ENCODE measurements at regions not wholly inside any gene's neighbourhood (a gene's known extent, or its start where the extent isn't known, plus 50 kb on each side); places are given as distances from the start of the nearest gene placed in this dataset.

DNA sequence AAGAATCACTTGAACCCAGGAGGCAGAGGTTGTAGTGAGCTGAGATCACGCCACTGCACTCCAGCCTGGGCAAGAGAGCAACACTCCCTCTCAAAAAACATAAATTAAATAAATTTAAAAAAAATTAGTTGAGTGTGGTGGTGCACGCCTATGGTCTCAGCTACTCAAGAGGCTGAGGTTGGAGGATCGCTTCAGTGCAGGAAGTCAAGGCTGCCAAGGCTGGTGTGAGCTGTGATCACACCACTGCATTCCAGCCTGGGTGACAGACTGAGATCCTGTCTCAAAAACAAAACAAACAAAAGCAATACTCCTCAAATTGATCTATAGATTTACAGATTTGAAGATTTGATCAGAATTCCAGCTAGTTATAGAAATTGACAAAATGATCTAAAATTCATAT, 92.7 kb upstream of the RESF1 start:
- DNase-seq: no peak

DNA sequence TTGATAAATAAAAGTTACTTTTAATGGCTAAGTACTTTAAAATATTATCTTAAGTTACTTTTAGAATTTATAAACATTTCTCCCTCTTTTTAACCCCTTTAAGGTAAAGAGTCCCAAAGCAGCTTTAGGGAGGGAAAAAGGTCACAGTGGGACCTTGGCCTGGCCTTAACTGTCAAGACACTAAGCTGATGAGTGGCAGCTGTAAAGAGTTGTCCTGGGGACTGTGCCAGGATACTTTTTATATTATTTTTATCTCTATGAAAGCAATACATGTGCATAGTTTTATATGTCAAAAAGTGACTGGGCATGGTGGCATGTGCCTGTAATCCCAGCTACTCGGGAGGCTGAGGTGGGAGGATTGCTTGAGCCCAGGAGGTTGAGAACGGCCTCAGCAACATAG, 94.2 kb upstream of the RESF1 start:
- DNase-seq: no peak

DNA sequence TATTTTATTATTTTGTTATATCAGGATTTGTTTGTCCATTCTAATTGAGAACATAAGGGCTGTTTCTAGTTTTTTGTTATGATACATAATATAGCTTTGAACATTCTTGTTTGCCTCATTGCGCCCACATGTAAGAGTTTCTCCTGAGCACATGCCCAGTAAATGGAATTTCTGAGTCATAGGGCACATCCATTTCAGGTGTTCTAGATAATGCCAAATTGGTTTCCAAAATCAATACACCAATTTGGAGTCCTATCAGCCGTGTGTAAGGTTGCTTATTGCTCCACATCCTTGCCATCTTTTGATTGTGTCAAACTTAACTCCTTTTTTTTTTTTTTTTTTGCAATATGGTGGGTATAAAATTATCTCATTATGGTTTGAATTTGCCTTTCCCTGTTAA, 97.9 kb upstream of the RESF1 start:
- no peak for DNase-seq

DNA sequence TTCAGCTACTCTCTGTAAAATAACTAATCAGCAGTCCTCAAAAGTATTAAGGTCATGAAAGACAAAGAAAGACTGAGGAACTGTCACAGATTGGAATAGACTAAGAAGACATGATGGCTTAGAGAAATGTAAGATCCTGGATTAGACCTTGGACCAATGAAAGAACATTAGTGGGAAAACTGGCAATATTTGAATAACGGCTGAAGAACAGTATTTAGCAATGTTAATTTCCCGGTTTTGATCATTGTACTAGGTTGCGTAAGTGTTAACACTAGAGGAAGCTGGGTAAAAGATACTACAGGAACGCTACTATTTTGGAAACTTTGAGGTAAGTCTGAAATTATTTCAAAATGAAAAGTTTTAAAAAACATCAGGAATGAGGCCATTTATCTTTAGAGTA, 98.8 kb upstream of the RESF1 start:
- DNase-seq: no peak

DNA sequence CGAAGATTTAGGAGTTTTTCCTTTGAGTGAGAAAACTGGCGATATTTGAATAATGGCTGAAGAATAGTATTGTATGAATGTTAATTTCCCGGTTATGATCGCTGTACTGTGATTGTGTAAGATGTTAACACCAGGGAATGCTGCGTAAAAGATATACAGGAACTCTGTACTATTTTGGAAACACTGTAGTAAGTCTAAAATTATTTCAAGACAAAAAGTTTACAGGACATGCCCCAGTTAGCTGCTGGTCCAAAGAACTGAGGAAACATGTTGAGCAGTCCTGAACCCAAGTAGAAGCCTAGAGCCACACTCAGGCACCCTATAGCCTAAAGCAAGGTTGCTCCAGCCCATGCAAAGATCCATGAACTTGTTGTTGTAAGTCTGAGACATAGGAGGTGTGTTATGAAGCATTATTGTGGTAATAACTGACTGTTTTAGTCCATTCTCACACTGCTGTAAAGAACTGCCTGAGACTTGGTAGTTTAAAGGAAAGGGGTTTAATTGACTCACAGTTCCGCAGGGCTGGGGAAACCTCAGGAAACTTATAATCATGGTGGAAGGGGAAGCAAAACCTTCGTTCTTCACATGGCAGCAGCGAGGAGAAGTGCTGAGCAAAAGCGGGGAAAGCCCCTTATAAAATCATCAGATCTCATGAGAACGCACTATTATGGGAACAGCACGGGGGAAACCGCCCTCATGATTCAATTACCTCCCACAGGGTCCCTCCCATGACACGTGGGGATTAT, 99.8 kb upstream of the RESF1 start:
- DNase-seq: no peak

DNA sequence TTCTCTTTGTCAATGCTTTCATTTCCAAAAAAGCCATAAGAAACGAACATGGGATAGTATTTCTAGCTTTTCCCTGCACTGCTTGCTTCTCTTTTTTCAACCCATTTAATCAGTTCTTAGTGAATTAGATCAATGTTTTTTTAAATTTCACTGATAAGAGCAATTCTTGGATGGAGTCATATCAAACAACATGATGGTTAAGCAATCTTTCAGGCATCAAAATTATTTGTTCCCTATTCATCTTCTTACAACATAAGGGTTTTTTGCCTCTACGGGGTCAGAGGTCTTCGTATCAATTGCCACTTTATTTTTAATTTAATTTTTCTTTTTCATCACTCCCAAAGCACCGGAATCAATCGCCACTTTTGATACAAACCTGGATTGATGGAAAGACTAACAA, 103.8 kb upstream of the RESF1 start:
- no peak for DNase-seq

DNA sequence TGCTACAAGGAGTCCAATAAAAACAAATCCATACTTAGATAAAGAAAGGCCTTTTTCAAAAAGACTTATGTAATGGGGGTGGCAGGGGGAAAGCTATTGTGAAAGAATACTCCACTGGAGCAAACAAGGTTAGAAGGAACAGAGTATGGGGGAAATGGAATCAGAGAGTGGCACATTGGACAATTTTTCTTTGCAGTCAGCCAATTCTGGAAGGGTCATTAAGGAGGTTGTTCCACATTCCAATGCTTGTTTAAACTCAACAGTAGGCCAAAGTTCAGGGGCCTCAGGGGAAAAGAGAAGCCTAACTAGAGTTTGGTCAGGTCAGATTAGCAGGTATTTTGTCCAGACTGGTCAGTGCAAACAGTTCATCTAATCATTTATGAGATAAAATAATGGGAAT, 105.2 kb upstream of the RESF1 start:
- DNase-seq: no peak

DNA sequence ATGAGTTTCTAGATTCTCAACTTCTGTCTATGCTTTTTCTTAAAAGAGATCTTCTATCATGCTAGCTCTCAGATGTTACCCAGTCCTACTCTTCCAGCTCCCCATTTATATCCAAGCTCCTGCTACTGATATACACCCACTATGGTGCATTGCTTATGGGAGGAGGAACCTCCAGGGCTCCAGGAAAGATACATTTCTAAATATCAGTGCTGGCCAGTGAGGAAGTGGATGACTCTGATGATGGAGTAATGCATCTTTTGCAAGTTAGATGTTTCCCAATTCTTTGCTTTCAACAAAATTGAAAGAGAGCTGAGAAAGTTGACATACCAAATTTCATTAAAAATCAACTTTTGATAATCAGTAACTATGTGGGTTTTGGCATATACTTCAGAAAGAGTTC, 105.7 kb upstream of the RESF1 start:
- no peak for DNase-seq

DNA sequence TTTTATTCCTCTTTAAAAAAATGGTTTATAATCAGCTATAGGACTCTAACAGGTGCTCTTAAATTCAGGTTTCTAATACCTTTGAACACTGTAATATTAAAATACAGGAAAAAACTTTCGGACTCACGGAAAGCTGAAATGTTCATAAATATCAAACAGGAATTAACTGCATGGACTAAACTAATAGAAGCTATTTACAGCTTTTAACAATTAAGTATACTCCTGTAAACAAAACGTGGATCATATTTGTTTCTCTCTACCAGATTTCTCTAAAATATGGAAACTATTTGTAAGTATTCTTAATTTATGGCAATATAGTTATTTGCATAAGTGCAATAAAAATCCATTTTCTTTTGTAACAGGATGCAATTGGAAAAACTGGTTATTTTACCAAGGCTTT, 108.9 kb upstream of the RESF1 start:
- DNase-seq: no peak

DNA sequence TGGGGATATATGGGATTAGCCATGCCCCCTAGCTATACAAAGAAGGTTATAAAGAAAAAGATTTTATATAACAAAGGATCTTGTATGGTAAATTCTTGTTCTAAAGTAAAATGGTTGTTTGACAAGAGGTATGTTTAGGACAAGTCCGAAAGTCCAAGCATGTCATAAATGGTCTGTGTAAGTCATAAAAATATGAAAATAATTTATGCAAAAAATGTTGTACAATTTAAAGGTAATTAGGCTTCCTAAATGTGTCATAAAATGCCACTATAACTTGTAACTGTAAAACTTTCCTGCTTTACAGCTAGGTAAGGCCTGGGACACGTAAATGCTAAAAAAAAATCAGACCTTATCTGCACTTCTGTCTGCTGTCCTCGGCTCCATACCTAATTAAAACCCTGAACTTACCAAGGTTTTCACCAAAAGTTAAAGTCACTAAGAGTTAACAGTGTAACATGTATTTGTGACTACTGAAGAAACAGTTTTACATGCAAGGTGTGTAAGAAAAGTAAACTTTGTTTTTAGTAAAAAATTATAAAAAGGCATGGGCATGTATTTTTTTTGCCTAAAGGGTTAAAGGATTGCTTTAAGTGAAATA, 110.0 kb upstream of the RESF1 start:
- no peak for DNase-seq

DNA sequence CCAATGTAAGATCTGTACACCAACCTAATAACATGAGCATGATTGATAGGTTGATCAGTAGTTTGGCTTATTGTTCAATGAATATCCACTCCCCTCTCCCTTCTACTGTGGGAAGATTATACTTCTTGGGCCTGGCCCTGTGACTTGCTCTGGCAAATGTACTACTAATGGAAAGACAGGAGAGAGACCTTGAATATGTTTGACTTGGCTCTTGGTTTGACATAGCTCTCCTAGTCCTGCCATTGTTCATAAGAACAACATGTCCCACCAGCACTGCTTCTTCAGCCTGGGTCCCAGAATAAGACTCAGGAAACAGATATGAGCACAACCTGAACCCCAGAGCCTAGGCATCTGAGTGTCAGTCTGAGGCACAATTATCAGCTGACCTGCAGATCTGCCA, 112.8 kb upstream of the RESF1 start:
- DNase-seq: no peak

DNA sequence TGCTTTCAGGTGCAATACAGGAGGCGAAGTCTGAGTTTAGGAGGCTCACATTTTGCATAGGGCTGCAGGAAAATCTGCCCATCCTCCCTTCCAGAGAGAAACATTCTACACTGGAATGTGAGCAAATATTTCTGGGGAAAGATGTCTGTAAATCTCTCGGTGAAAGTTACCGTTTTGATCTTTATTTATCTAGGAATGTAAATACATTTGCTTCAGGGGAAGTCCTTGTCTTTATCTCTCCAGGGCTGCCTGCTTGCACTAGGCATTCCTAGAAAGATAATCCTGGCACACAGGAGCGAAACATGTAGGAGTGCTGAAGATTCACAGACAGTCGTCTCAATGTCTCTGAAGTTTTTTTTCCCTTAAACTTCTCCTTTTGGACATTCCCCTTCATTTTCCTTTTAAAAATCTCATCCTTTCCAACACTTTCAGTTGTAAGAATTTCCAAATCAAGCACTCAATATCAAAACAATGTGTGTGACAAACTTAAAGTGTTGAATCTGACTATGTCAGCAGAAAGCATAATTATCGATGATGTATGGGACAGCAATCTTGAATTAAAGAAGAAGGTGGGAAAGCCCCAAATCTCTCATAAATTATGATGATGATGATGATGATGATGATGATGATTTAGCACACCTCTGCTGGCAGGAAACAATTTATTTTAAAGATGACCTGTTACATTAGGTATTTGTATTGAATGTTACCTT, 113.4 kb upstream of the RESF1 start:
- DNase-seq: no peak

DNA sequence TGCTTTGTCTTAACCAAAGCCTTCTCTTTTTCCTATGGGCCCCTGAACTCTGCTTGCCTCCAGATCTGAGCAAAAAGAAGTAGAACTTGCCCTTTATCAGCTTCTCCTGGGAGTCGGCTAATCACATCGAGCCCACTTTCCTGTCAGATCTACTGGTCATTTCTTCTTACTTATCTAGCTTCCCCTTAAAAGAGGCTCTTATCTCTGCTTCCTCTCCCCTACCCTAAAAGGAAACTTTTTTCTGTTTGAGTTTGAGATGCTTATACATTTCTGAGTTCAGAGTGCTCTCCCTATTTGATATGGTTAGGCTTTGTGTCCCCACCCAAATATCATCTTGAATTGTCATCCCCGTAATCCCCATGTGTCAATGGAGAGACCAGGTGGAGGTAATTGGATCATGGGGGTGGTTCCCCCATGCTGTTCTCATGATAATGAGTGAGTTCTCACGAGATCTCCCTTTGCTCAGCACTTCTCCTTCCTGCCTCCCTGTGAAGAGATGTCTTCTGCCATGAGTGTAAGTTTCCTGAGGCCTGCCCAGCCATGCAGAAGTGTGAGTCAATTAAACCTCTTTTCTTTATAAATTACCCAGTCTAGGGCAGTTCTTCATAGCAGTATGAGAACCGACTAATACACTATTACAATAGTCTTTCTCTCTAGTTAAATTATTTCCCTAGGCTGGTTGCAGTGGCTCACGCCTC, 114.7 kb upstream of the AMN1 start:
- DNase-seq: no peak

DNA sequence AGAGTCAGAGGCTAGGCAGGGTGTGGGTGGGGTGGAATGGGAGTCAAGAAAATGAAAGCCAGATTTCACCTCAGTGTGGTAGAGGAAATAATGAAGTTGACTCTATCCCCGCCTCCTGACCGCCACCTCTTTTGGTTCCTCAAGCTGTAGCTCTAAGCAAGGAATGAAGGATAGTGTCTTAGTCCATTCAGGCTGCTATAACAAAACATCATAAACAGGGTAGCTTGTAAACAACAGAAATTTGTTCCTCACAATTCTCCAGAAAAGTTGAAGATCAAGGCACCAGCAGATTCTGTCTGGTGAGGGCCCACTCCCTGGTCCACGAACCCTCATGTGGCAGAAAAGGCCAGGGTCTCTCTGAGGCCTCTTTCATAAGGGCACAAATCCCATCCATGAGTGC, 109.1 kb upstream of the AMN1 start:
- DNase-seq: no peak

DNA sequence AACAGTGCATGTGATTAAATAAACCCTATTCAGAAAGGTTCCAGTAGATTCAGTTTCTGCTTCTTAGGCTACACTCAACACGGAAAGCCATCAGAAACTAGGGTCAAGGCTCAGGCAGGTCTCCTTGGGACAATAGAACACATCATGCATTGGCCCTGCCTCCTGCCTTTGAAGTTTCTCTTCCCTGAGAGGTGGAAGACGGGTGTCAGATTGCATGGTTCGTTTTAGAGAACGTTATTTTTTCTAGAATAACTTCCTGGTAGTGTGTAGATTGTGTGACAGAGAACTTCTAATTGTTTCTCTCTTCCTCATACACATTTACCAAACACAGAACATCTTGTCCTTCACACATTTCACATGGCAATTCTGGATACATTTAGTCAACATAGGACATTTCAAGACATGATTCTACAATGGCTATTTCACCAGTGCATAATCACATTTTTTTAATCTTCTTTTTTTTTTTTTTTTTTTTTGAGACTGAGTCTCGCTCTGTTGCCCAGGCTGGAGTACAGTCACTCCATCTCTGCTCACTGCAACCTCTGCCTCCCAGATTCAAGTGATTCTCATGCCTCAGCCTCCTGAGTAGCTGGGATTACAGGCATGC, 106.6 kb upstream of the AMN1 start:
- no peak for DNase-seq

DNA sequence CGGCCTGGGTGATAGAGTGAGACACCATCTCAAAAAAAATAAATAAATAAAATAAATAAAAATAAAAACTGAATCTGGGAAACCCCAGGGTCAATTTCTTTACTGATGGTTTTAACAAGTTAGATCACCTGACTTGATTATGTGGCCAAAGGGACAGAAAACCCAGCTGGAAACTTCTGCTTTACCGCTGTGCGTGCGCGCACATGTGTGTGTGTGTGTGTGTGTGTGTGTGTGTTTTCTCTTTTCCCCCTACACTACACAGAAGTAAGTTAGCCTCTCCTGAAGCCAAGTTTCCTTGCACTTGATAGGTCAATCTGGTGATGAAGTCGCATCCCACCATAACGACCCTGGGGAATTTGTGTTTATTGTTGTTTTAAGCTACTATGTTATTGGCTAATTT, 105.3 kb upstream of the AMN1 start:
- no peak for DNase-seq

DNA sequence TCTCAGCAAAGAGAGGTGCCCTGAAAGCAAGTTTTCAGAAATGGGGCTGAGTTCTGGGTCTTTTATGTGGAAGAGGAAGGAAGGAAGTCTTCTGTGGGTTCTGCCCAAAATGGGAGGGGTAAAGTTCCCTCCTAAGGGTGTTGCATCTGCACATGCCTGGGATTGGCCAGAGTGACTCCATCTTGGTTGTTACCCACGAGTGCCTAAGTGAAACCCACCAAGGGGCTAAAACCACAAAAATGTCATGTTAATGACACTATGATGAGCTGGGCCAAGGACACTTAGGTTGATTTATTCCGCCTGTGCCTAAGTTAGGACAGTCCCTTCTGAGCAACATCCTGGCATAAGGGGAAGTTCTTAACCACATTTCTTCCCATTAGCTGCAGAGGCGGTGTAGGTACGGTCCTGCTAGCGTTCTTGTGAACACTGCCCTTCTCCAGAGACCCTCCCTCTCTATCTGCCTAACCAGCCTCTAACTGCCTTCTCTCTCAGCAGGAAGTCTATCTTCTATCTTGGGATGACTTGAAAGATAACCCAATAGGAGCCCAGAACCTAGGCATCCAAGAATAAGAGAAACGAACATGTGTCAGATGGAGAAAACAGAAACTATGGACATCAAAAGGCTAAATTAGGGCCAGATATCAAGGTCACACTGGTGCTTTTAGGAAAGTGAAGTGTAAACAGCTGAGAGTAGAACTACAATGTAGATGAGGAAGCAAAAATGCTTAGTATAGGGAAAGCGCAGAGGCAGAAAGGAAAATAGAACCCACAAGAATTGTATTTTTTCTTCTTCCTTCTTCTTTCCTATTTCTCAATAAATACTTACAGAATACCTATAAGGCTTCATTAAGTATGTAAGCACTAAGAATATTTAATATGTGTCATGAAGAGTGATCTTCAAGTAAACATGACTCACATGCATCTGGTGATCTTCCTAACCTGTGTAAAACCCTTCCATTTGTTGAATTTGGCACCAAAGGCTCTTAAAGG, 104.2 kb upstream of the AMN1 start:
- no peak for DNase-seq

DNA sequence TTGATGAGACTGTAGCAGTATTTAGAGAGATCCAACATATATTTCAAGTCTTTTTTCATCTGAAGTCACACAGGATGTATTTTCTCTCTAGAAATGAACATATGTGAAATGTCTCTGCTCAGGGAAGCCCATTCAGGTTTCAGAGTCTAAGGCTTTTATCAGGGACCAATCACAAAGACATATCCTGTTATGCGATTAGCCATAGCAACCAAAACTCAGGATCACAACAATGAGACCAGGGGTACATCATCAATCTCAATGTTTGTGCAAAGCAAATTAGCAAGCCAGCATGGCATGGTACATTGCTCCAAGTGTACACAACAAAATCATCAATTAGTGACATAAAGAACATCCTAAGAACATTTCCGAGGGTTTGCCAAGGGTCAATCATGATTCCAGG, 99.2 kb upstream of the AMN1 start:
- DNase-seq: no peak

DNA sequence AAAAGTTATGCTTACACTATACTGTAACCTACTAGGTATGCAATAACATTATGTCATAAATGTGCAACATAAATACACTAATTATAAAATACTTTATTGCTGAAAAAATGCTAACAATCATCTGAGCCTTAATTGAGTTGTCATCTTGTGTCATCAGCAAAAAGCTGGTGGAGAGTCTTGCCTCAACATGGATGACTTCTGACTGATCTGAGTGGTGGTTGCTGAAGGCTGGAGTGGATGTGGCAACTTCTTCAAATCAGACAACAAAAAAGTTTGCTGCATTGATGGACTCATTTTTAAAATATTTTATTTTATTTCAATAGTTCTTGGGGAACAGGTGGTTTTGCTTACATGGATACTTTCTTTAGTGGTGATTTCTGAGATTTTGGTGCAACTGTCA, 93.9 kb upstream of the AMN1 start:
- no peak for DNase-seq

DNA sequence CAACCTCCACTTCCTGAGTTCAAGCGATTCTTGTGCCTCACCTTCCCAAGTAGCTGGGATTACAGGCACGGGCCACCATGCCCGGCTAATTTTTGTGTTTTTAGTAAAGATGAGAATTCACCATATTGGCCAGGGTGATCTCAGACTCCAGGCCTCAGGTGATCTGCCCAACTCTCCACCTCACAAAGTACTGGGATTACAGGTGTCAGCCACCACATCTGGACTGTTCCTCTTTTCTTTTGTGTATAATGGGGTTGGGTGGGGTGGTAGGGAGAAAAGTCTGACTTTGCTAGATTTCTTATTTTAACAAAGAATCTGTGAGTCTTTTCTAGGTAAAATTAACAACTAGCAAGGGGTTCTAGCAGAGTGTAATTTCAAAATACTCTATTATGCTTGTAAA, 92.7 kb upstream of the AMN1 start:
- DNase-seq: no peak

DNA sequence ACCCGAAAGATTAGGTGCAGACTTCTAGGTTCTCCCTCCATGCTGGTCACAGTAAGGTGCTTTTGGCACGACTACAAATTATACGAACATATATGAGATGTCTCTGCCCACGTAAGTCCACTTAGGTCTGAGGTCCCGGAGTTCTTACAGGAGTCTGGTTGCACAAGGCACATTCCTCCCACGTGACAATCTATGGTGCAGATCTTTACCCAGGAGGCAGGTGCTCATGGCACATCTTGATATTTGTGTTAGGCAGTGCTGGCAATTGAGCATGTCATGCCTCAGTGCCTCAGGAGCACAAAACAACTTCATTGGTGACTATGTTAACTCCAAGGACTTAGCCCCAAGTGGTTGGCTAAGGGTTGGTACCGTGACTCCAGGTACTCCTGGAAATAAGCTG, 92.0 kb upstream of the AMN1 start:
- peak; percentile 85 for DNase-seq

DNA sequence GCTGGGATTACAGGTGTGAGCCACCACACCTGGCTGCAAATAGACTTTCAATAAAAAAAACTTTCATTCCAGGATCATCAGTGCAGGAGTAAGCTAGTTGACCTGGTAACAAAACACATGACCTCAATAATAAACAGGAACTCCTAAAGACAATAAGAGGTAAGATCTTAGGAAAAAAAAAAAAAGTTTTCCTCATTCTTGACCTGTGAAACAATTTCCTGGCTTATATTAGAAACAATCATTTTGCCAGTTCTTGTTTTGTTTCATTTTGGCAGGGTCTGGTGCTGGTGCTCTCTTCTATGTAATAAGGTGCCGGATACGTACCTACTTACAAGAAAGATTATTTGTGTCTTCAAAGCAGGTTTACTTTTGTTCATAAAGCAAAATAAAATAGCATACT, 90.6 kb upstream of the AMN1 start:
- no peak for DNase-seq

Data from DMS79 treated with DMSO at 0.1 percent for 48 hours (cell line).